Neural cell (in vitro differentiated cells): ENCODE measurements at regions not wholly inside any gene's neighbourhood (a gene's known extent, or its start where the extent isn't known, plus 50 kb on each side); places are given as distances from the start of the nearest gene placed in this dataset.
"Not testable (repeated sequence)": the region's sequence is repeated elsewhere in the genome, so short reads cannot be mapped to it uniquely, and the experiment has no call there.

Experiments
- EP300 ChIP-seq: fragments of 450-650 bp; conservative IDR thresholded peaks from 2 replicates; pipeline ENCODE4 v1.6.1; 2014; ENCODE audit warnings: antibody characterized with exemption, mild to moderate bottlenecking, moderate library complexity; ENCODE audit not compliant: poor library complexity, severe bottlenecking
- EZH2 ChIP-seq: fragments of 200-600, 300-800 bp; shearing (Covaris generic), sonication (generic); IDR thresholded peaks from 2 replicates; pipeline ENCODE4 v1.6.1; 2014; ENCODE audit warnings: antibody characterized with exemption, low read length, borderline replicate concordance, mild to moderate bottlenecking; ENCODE audit not compliant: insufficient read depth, poor library complexity, severe bottlenecking
- MXI1 ChIP-seq: fragments of 450-650 bp; conservative IDR thresholded peaks from 2 replicates; pipeline ENCODE4 v1.6.1; 2014; ENCODE audit warnings: antibody characterized with exemption, mild to moderate bottlenecking; ENCODE audit not compliant: poor library complexity, severe bottlenecking
- POLR2AphosphoS5 ChIP-seq: IDR thresholded peaks from 2 replicates; pipeline ENCODE4 v1.6.1; 2012
- RAD21 ChIP-seq: fragments of 450-650 bp; conservative IDR thresholded peaks from 2 replicates; pipeline ENCODE4 v1.6.1; 2014; ENCODE audit warnings: antibody characterized with exemption, mild to moderate bottlenecking, moderate library complexity
- REST ChIP-seq: IDR thresholded peaks from 2 replicates; pipeline ENCODE4 v1.6.1; 2012; ENCODE audit warnings: borderline replicate concordance
- SMC3 ChIP-seq: fragments of 450-650 bp; conservative IDR thresholded peaks from 2 replicates; pipeline ENCODE4 v1.6.1; 2014; ENCODE audit warnings: antibody characterized with exemption, mild to moderate bottlenecking, moderate library complexity; ENCODE audit not compliant: poor library complexity
- TAF1 ChIP-seq: IDR thresholded peaks from 2 replicates; pipeline ENCODE4 v1.6.1; 2012; ENCODE audit warnings: low read depth
- TF ChIP-seq, protein P1 (sequence below): fragments of 450-650 bp; IDR thresholded peaks from 2 replicates; pipeline ENCODE4 v1.5.1; 2014; ENCODE audit warnings: antibody characterized with exemption, mild to moderate bottlenecking, moderate library complexity; ENCODE audit not compliant: poor library complexity, severe bottlenecking

DNA sequence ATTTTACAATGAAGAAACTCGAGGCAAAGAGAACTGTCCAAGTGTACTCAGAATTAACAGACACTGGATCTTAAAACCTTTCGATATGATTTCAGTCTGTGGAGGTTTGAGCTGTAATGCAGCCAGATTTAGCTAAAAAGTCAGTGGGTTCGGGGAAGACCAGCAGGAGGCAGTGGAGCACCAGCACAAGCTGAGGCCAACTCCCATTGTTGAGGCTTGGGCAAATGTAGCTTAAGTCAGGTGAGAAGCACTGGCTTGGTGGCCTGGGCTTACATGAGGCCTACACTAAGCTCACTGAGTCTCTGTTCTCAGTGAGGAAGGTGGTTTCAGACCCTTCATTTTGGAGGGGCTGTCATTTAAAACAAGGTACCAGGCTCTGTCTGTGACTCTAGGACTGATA is 1841.5 kb downstream of the KHDRBS2 start:
- TF ChIP-seq POLR2AphosphoS5, EZH2, REST, MXI1, EP300, RAD21, TAF1, SMC3: not testable (repeated sequence)
- TF ChIP-seq, protein P1, sequence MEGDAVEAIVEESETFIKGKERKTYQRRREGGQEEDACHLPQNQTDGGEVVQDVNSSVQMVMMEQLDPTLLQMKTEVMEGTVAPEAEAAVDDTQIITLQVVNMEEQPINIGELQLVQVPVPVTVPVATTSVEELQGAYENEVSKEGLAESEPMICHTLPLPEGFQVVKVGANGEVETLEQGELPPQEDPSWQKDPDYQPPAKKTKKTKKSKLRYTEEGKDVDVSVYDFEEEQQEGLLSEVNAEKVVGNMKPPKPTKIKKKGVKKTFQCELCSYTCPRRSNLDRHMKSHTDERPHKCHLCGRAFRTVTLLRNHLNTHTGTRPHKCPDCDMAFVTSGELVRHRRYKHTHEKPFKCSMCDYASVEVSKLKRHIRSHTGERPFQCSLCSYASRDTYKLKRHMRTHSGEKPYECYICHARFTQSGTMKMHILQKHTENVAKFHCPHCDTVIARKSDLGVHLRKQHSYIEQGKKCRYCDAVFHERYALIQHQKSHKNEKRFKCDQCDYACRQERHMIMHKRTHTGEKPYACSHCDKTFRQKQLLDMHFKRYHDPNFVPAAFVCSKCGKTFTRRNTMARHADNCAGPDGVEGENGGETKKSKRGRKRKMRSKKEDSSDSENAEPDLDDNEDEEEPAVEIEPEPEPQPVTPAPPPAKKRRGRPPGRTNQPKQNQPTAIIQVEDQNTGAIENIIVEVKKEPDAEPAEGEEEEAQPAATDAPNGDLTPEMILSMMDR: not testable (repeated sequence)
